Activated CD4-positive, alpha-beta T cell treated with anti-CD3 and anti-CD28 coated beads for 36 hours (primary cell): ENCODE measurements at regions not wholly inside any gene's neighbourhood (a gene's known extent, or its start where the extent isn't known, plus 50 kb on each side); places are given as distances from the start of the nearest gene placed in this dataset.
"Not testable (repeated sequence)": the region's sequence is repeated elsewhere in the genome, so short reads cannot be mapped to it uniquely, and the experiment has no call there.

Experiments used
- ATAC-seq: fragments of 200-7000 bp; cut with Tn5 transposase; one replicate; pipeline ENCODE4 v1.10.0; 2021; ENCODE audit warnings: mild to moderate bottlenecking, moderate library complexity
- CTCF ChIA-PET: fragments of 350-600 bp; sonication (Branson Sonifier 250); formaldehyde crosslinking; loops from one replicate; lab custom pipeline; 2021; ENCODE audit warnings: antibody characterized with exemption; lab: Charles Lee
- POLR2A ChIA-PET: fragments of 350-600 bp; sonication (Branson Sonifier 250); formaldehyde crosslinking; loops from one replicate; lab custom pipeline; 2021; ENCODE audit warnings: antibody characterized with exemption, inconsistent platforms; lab: Charles Lee
- DNase-seq: peaks from one replicate; pipeline ENCODE4 v3.0.0-alpha.2; 2020
- H3K27ac Mint-ChIP-seq: one replicate; pipeline ENCODE4 v1.8.0; 2021; ENCODE audit warnings: mixed read lengths
- H3K27me3 Mint-ChIP-seq: one replicate; pipeline ENCODE4 v1.8.0; 2021; ENCODE audit warnings: mixed read lengths
- H3K36me3 Mint-ChIP-seq: one replicate; pipeline ENCODE4 v1.8.0; 2021; ENCODE audit warnings: low read depth, mixed read lengths
- H3K4me1 Mint-ChIP-seq: one replicate; pipeline ENCODE4 v1.8.0; 2021; ENCODE audit warnings: mixed read lengths
- H3K4me3 Mint-ChIP-seq: one replicate; pipeline ENCODE4 v1.8.0; 2021; ENCODE audit warnings: mild to moderate bottlenecking, moderate library complexity, mixed read lengths
- H3K9me3 Mint-ChIP-seq: one replicate; pipeline ENCODE4 v1.8.0; 2021; ENCODE audit warnings: low read depth, mixed read lengths
- intact Hi-C, 2 experiments: fragments of 100-400 bp; cut with DNase I in 1 of 2; cut with micrococcal nuclease in 1 of 2; formaldehyde crosslinking; loops; one replicate each; pipeline versions ENCODE4 v1.14.2 to v1.15.1; 2022 to 2024; cut with DNase I, micrococcal nuclease

- peak; percentile 64 for DNase-seq
- POLR2A ChIA-PET, H3K4me3 Mint-ChIP-seq, H3K36me3 Mint-ChIP-seq, intact Hi-C loops, ATAC-seq, CTCF ChIA-PET, H3K27me3 Mint-ChIP-seq, H3K27ac Mint-ChIP-seq, H3K9me3 Mint-ChIP-seq, H3K4me1 Mint-ChIP-seq: not testable (repeated sequence)
These were observed 61.0 kb downstream of the FOXD4L5 start for GRCh38 chr9:65223986-65224385.

- H3K4me1 Mint-ChIP-seq, DNase-seq, H3K27me3 Mint-ChIP-seq, CTCF ChIA-PET, H3K27ac Mint-ChIP-seq, H3K4me3 Mint-ChIP-seq, intact Hi-C loops, POLR2A ChIA-PET, ATAC-seq, H3K9me3 Mint-ChIP-seq, H3K36me3 Mint-ChIP-seq: not testable (repeated sequence)
These were observed 76.2 kb downstream of the FOXD4L5 start for GRCh38 chr9:65208834-65209233.

- H3K36me3 Mint-ChIP-seq, CTCF ChIA-PET, ATAC-seq, DNase-seq, H3K27me3 Mint-ChIP-seq, H3K4me3 Mint-ChIP-seq, POLR2A ChIA-PET, intact Hi-C loops, H3K9me3 Mint-ChIP-seq, H3K4me1 Mint-ChIP-seq: not testable (repeated sequence)
- H3K27ac Mint-ChIP-seq = peak overlapping the region; percentile 44
These were observed 77.7 kb downstream of the FOXD4L5 start for GRCh38 chr9:65207273-65207672.

GRCh38 chr9:65205853-65206252, 79.2 kb downstream of the FOXD4L5 start:
- H3K4me3 Mint-ChIP-seq, H3K27ac Mint-ChIP-seq, H3K4me1 Mint-ChIP-seq, H3K36me3 Mint-ChIP-seq, ATAC-seq, CTCF ChIA-PET, H3K9me3 Mint-ChIP-seq, H3K27me3 Mint-ChIP-seq, intact Hi-C loops, POLR2A ChIA-PET, DNase-seq: not testable (repeated sequence)

- H3K4me3 Mint-ChIP-seq, H3K9me3 Mint-ChIP-seq, ATAC-seq, intact Hi-C loops, H3K27ac Mint-ChIP-seq, DNase-seq, H3K27me3 Mint-ChIP-seq, H3K4me1 Mint-ChIP-seq, CTCF ChIA-PET, H3K36me3 Mint-ChIP-seq, POLR2A ChIA-PET: not testable (repeated sequence)
These were observed 89.2 kb downstream of the FOXD4L5 start for GRCh38 chr9:65195781-65196180.

- H3K4me1 Mint-ChIP-seq, H3K27me3 Mint-ChIP-seq, ATAC-seq, intact Hi-C loops, H3K36me3 Mint-ChIP-seq, POLR2A ChIA-PET, H3K27ac Mint-ChIP-seq, H3K4me3 Mint-ChIP-seq, DNase-seq, H3K9me3 Mint-ChIP-seq, CTCF ChIA-PET: not testable (repeated sequence)
These were observed 129.1 kb downstream of the FOXD4L5 start for GRCh38 chr9:65155937-65156336.
